ENCODE measurements at regions not wholly inside any gene's neighbourhood (a gene's known extent, or its start where the extent isn't known, plus 50 kb on each side); places are given as distances from the start of the nearest gene placed in this dataset.

- TF ChIP-seq CTCF (IDR thresholded peaks at IDR 0.05) (no peak), POLR2A (IDR thresholded peaks at IDR 0.05) (no peak)
Measured at GRCh38 chr7:4406288-4407058, 275.6 kb upstream of the FOXK1 start.

All from esophagus squamous epithelium (tissue), 4 donors.